ENCODE measurements at regions not wholly inside any gene's neighbourhood (a gene's known extent, or its start where the extent isn't known, plus 50 kb on each side); places are given as distances from the start of the nearest gene placed in this dataset.

GRCh38 chr3:76969996-76970615 is 69.8 kb upstream of the ROBO2 start:
- TF ChIP-seq, protein P1, sequence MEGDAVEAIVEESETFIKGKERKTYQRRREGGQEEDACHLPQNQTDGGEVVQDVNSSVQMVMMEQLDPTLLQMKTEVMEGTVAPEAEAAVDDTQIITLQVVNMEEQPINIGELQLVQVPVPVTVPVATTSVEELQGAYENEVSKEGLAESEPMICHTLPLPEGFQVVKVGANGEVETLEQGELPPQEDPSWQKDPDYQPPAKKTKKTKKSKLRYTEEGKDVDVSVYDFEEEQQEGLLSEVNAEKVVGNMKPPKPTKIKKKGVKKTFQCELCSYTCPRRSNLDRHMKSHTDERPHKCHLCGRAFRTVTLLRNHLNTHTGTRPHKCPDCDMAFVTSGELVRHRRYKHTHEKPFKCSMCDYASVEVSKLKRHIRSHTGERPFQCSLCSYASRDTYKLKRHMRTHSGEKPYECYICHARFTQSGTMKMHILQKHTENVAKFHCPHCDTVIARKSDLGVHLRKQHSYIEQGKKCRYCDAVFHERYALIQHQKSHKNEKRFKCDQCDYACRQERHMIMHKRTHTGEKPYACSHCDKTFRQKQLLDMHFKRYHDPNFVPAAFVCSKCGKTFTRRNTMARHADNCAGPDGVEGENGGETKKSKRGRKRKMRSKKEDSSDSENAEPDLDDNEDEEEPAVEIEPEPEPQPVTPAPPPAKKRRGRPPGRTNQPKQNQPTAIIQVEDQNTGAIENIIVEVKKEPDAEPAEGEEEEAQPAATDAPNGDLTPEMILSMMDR (IDR thresholded peaks at IDR 0.05) = no peak
- TF ChIP-seq RAD21 (IDR thresholded peaks at IDR 0.05; ENCODE audit: low read length) (no peak), RFX5 (IDR thresholded peaks at IDR 0.05; ENCODE audit: low read length) (no peak), POLR2AphosphoS5 (IDR thresholded peaks at IDR 0.05; ENCODE audit: low read depth, low read length) (no peak), TEAD4 (IDR thresholded peaks at IDR 0.05; ENCODE audit: borderline replicate concordance, insufficient read depth) (no peak), GABPA (IDR thresholded peaks at IDR 0.05; ENCODE audit: low read depth) (no peak), MAX (IDR thresholded peaks at IDR 0.05; ENCODE audit: low read depth) (no peak), MXI1 (IDR thresholded peaks at IDR 0.05; ENCODE audit: low read depth, low read length) (no peak), USF1 (IDR thresholded peaks at IDR 0.05; ENCODE audit: borderline replicate concordance, low read depth) (no peak), SMC3 (IDR thresholded peaks at IDR 0.05; ENCODE audit: low read depth, low read length) (no peak), EZH2phosphoT487 (IDR thresholded peaks at IDR 0.05; ENCODE audit: borderline replicate concordance, low read depth) (no peak)
- TF ChIP-seq, protein P2, sequence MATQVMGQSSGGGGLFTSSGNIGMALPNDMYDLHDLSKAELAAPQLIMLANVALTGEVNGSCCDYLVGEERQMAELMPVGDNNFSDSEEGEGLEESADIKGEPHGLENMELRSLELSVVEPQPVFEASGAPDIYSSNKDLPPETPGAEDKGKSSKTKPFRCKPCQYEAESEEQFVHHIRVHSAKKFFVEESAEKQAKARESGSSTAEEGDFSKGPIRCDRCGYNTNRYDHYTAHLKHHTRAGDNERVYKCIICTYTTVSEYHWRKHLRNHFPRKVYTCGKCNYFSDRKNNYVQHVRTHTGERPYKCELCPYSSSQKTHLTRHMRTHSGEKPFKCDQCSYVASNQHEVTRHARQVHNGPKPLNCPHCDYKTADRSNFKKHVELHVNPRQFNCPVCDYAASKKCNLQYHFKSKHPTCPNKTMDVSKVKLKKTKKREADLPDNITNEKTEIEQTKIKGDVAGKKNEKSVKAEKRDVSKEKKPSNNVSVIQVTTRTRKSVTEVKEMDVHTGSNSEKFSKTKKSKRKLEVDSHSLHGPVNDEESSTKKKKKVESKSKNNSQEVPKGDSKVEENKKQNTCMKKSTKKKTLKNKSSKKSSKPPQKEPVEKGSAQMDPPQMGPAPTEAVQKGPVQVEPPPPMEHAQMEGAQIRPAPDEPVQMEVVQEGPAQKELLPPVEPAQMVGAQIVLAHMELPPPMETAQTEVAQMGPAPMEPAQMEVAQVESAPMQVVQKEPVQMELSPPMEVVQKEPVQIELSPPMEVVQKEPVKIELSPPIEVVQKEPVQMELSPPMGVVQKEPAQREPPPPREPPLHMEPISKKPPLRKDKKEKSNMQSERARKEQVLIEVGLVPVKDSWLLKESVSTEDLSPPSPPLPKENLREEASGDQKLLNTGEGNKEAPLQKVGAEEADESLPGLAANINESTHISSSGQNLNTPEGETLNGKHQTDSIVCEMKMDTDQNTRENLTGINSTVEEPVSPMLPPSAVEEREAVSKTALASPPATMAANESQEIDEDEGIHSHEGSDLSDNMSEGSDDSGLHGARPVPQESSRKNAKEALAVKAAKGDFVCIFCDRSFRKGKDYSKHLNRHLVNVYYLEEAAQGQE (IDR thresholded peaks at IDR 0.05; ENCODE audit: low read depth, low read length) = no peak
